ES-I3 (cell line): ENCODE measurements at regions not wholly inside any gene's neighbourhood (a gene's known extent, or its start where the extent isn't known, plus 50 kb on each side); places are given as distances from the start of the nearest gene placed in this dataset.

Source experiments
- H3K36me3 ChIP-seq: 2 replicates; pipeline ENCODE4 v1.6.1; 2013; ENCODE audit warnings: mild to moderate bottlenecking, low read length, control low read depth, moderate library complexity; ENCODE audit not compliant: insufficient read depth
- H3K4me1 ChIP-seq: 2 replicates; pipeline ENCODE4 v1.6.1; 2013; ENCODE audit warnings: mild to moderate bottlenecking, control low read depth, low read length; ENCODE audit not compliant: insufficient read depth
- H3K9ac ChIP-seq: 2 replicates; pipeline ENCODE4 v1.6.1; 2013; ENCODE audit warnings: low read depth, mild to moderate bottlenecking, low read length, moderate library complexity
- H3K9me3 ChIP-seq: 2 replicates; pipeline ENCODE4 v1.6.1; 2013; ENCODE audit warnings: mild to moderate bottlenecking, low read length, moderate library complexity; ENCODE audit not compliant: control insufficient read depth, insufficient read depth

GRCh38 chr11:112715056-112715455 lies 246.2 kb upstream of the NCAM1 start:
- Histone ChIP-seq H3K9me3 (no peaks in the 10 kb centered on the region), H3K9ac (no peak overlapping the region), H3K36me3 (no peaks in the 10 kb centered on the region), H3K4me1 (no peaks in the 10 kb centered on the region)

- H3K36me3 ChIP-seq: no peaks in the 10 kb centered on the region
- no peak overlapping the region for H3K9ac ChIP-seq
- H3K4me1 ChIP-seq: no peaks in the 10 kb centered on the region
- H3K9me3 ChIP-seq: no peaks in the 10 kb centered on the region
These were observed 242.7 kb upstream of the NCAM1 start for GRCh38 chr11:112718483-112718882.

- Histone ChIP-seq H3K4me1 (no peaks in the 10 kb centered on the region), H3K9ac (no peak overlapping the region)
These were observed 241.3 kb upstream of the NCAM1 start for GRCh38 chr11:112719736-112720525.

GRCh38 chr11:112722148-112722547 lies 239.1 kb upstream of the NCAM1 start:
- Histone ChIP-seq H3K9me3 (no peaks in the 10 kb centered on the region), H3K9ac (no peak overlapping the region), H3K4me1 (no peaks in the 10 kb centered on the region), H3K36me3 (no peaks in the 10 kb centered on the region)

More at GRCh38 chr11:112719736-112720525, 241.3 kb upstream of the NCAM1 start:
- Histone ChIP-seq H3K36me3 (no peaks in the 10 kb centered on the region), H3K9me3 (no peaks in the 10 kb centered on the region)

GRCh38 chr11:112722876-112723275 lies 238.3 kb upstream of the NCAM1 start:
- Histone ChIP-seq H3K4me1 (no peaks in the 10 kb centered on the region), H3K9me3 (no peaks in the 10 kb centered on the region), H3K36me3 (no peaks in the 10 kb centered on the region), H3K9ac (no peak overlapping the region)

GRCh38 chr11:112723676-112724495 lies 237.3 kb upstream of the NCAM1 start:
- Histone ChIP-seq H3K9me3 (no peaks in the 10 kb centered on the region), H3K4me1 (no peaks in the 10 kb centered on the region), H3K9ac (no peak overlapping the region), H3K36me3 (no peaks in the 10 kb centered on the region)

GRCh38 chr11:112724496-112724790 lies 236.8 kb upstream of the NCAM1 start:
- Histone ChIP-seq H3K4me1 (no peaks in the 10 kb centered on the region), H3K36me3 (no peaks in the 10 kb centered on the region), H3K9ac (no peak overlapping the region), H3K9me3 (no peaks in the 10 kb centered on the region)

- no peak overlapping the region for H3K9ac ChIP-seq
- H3K36me3 ChIP-seq: no peaks in the 10 kb centered on the region
- H3K4me1 ChIP-seq: no peaks in the 10 kb centered on the region
- H3K9me3 ChIP-seq: no peaks in the 10 kb centered on the region
These were observed 235.6 kb upstream of the NCAM1 start for GRCh38 chr11:112725636-112726035.

GRCh38 chr11:112727341-112727841 lies 233.8 kb upstream of the NCAM1 start:
- no peaks in the 10 kb centered on the region for H3K9me3 ChIP-seq
- no peaks in the 10 kb centered on the region for H3K36me3 ChIP-seq
- no peak overlapping the region for H3K9ac ChIP-seq
- H3K4me1 ChIP-seq: no peaks in the 10 kb centered on the region

- Histone ChIP-seq H3K9me3 (no peaks in the 10 kb centered on the region), H3K36me3 (no peaks in the 10 kb centered on the region), H3K9ac (no peak overlapping the region), H3K4me1 (no peaks in the 10 kb centered on the region)
These were observed 232.9 kb upstream of the NCAM1 start for GRCh38 chr11:112728288-112728687.

GRCh38 chr11:112728716-112729115 lies 232.5 kb upstream of the NCAM1 start:
- Histone ChIP-seq H3K9me3 (no peaks in the 10 kb centered on the region), H3K9ac (no peak overlapping the region), H3K4me1 (no peaks in the 10 kb centered on the region), H3K36me3 (no peaks in the 10 kb centered on the region)

- Histone ChIP-seq H3K36me3 (no peaks in the 10 kb centered on the region), H3K4me1 (no peaks in the 10 kb centered on the region), H3K9me3 (no peaks in the 10 kb centered on the region), H3K9ac (no peak overlapping the region)
These were observed 230.6 kb upstream of the NCAM1 start for GRCh38 chr11:112730591-112730990.

GRCh38 chr11:112731538-112731937 lies 229.7 kb upstream of the NCAM1 start:
- H3K4me1 ChIP-seq: no peaks in the 10 kb centered on the region

GRCh38 chr11:112732031-112732430 lies 229.2 kb upstream of the NCAM1 start:
- no peaks in the 10 kb centered on the region for H3K36me3 ChIP-seq
- H3K4me1 ChIP-seq: no peaks in the 10 kb centered on the region
- H3K9ac ChIP-seq: no peak overlapping the region
- H3K9me3 ChIP-seq: no peaks in the 10 kb centered on the region

More at GRCh38 chr11:112731538-112731937, 229.7 kb upstream of the NCAM1 start:
- Histone ChIP-seq H3K36me3 (no peaks in the 10 kb centered on the region), H3K9me3 (no peaks in the 10 kb centered on the region), H3K9ac (no peak overlapping the region)

- H3K4me1 ChIP-seq: no peaks in the 10 kb centered on the region
- H3K9me3 ChIP-seq: no peaks in the 10 kb centered on the region
- H3K9ac ChIP-seq: no peak overlapping the region
- H3K36me3 ChIP-seq: no peaks in the 10 kb centered on the region
These were observed 227.0 kb upstream of the NCAM1 start for GRCh38 chr11:112734207-112734606.
